ENCODE measurements at regions not wholly inside any gene's neighbourhood (a gene's known extent, or its start where the extent isn't known, plus 50 kb on each side); places are given as distances from the start of the nearest gene placed in this dataset.
"Not testable (repeated sequence)": the region's sequence is repeated elsewhere in the genome, so short reads cannot be mapped to it uniquely, and the experiment has no call there.

- no peak for DNase-seq (ENCODE audit: low read depth in 4 of 4, low spot score in 1 of 4)
These were observed 171.0 kb downstream of the BMP7 start for GRCh38 chr20:57095426-57095825.

GRCh38 chr20:57097245-57097915, 169.1 kb downstream of the BMP7 start:
- DNase-seq (ENCODE audit: low read depth in 4 of 4, low spot score in 1 of 4), result no peak

DNA sequence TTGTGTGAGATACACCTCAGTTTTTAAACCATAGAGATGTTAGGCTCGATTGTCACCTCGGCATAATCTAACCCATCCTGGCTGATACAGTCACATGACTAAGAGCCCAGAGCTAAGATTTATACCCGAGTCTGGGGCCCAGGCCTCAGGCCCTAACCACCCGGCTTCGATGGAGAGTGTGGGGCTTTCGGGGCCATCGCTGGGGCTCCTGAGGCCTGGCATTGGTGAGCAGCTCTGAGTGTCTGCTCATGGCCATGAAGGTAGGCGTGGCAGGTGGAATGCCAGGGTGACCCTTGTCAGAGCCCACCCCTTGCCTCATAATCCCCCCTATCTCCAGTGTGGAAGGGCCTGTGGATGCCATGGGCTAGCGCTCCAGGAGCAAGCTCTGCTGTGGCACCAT, 164.3 kb downstream of the BMP7 start:
- no peak for DNase-seq (ENCODE audit: low read depth in 4 of 4, low spot score in 1 of 4)

GRCh38 chr20:57102566-57102965, 163.9 kb downstream of the BMP7 start:
- DNase-seq (ENCODE audit: low read depth in 4 of 4, low spot score in 1 of 4), result no peak

DNA sequence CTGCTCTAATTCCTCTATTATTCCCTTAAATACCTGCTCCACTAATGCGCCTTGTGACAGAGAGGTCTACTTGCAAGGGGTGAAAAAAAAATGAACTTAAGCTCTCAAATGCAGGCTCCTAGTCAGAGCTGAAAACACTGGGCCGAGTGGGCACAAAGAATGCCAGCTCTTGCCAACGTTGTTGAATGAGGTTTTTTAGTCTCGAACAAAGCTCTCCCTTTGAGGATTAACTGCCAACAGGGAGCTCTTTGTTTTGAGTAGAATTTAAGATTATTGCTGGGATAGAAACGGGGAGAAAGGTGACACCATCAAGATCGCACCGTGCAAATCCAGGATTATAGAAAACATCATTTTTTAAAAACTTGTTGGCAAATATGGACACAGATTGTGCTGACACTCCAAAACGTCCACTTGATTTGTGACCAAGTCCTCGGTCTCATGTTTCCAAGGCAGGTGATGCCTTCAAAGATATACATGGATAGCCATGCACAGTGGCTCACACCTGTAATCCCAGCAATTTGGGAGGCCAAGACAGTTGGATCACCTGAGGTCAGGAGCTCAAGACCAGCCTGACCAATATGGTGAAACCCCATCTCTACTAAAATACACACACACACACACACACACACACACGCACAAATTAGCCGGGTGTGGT, 163.2 kb downstream of the BMP7 start:
- no peak for DNase-seq (ENCODE audit: low read depth in 4 of 4, low spot score in 1 of 4)

DNA sequence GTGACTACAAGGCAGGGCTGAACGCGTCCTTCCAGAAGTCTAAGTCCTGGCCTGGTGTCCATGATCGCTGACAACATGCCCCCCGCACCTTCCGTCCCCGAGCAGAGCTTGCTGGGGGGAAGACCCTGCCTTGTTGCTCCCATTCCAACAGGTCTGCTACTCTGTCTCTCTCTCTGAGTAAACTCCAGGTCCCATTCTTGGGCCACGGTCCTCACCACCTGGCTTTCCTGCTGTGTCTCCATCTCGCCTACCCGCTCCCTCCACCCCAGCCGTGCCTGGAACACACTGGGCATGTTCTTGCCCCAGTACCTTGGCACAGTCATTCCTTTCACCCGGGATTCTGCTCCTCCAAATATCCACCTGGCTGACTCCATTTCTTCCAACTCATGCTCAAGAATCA, 162.3 kb downstream of the BMP7 start:
- no peak for DNase-seq (ENCODE audit: low read depth in 4 of 4, low spot score in 1 of 4)

GRCh38 chr20:57104651-57105204, 161.7 kb downstream of the BMP7 start:
- DNase-seq (ENCODE audit: low read depth in 4 of 4, low spot score in 1 of 4), result no peak

- DNase-seq (ENCODE audit: low read depth in 4 of 4, low spot score in 1 of 4), result no peak
These were observed 160.3 kb downstream of the BMP7 start for GRCh38 chr20:57106030-57106682.

GRCh38 chr20:57106692-57107091, 159.7 kb downstream of the BMP7 start:
- no peak for DNase-seq (ENCODE audit: low read depth in 4 of 4, low spot score in 1 of 4)

- DNase-seq (ENCODE audit: low read depth in 4 of 4, low spot score in 1 of 4), result no peak
These were observed 159.2 kb downstream of the BMP7 start for GRCh38 chr20:57107208-57107607.

GRCh38 chr20:57108218-57108617, 158.2 kb downstream of the BMP7 start:
- no peak for DNase-seq (ENCODE audit: low read depth in 4 of 4, low spot score in 1 of 4)

GRCh38 chr20:57108742-57109570, 157.5 kb downstream of the BMP7 start:
- DNase-seq (ENCODE audit: low read depth in 4 of 4, low spot score in 1 of 4), result no peak

DNA sequence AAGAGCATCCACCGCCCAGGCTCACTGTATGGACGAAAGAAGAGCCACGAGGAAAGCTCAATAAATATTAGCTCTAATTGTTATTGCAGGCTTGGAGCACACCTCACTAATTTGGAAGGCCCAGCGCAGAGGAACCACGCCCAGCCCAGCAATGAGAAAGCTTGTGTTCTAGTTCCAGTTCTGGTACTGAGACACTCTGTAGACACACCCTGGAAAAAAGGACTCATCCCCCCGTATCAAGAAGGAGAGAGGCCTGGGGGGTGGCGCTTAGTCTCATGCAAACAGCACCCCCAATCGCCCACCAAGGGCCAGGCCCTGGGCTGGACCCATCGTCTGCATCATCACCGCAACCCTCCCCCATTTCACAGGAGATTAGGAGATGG, 156.9 kb downstream of the BMP7 start:
- no peak for DNase-seq (ENCODE audit: low read depth in 4 of 4, low spot score in 1 of 4)

GRCh38 chr20:57110121-57111027, 156.1 kb downstream of the BMP7 start:
- not testable (repeated sequence) for DNase-seq (ENCODE audit: low read depth in 4 of 4, low spot score in 1 of 4)

DNA sequence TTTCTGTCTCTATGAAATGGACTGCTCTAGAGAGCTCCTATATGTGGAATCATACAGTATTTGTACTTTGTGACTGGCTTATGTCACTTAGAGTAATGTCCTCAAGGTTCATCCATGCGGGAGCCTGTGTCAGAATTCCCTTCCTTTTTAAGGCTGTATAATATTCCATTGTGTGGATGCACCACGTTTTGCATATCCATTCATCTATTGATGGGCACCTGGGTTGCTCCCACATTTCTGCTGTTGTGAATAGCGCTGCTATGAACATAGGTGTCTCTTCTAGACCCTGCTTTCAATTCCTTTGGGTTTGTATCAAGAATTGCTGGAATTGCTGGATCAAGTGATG, 155.4 kb downstream of the BMP7 start:
- DNase-seq (ENCODE audit: low read depth in 4 of 4, low spot score in 1 of 4), result no peak

GRCh38 chr20:57112448-57112847, 154.0 kb downstream of the BMP7 start:
- no peak for DNase-seq (ENCODE audit: low read depth in 4 of 4, low spot score in 1 of 4)

DNA sequence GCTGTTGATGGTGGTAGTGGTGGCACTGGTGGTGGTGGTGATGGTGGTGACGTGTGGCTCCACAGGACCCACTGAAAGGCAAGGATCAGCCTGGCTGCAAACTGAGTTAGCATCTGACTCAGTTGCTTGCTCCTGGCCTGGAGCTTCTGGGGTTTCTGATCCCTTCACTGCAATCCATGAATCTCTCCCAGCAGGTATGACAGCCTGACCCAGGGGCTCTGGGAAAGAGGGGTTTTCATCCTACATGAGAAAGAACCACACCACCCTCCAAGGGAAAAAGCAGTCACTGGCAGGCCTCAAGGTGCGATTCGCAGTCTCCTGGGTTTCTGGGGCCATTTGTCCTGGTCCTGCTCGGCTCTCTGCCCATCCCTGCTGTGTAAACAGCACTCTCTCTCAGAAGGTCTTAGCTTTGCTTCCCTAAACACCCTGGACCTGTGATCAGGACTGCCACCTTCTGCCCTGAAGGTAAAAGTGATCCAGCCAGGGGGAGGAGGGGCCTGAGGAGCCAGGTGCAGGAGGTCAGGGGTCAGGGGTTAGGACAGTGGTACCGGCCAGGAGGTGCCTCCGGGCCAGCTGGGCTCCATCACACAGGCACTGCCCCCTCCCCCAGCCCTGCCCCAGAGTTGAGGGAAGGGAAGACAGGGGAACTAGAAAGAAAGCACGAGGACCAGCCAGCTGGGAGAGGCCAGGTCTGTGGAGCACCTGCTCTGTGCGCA, 152.0 kb downstream of the BMP7 start:
- DNase-seq (ENCODE audit: low read depth in 4 of 4, low spot score in 1 of 4), result no peak

DNA sequence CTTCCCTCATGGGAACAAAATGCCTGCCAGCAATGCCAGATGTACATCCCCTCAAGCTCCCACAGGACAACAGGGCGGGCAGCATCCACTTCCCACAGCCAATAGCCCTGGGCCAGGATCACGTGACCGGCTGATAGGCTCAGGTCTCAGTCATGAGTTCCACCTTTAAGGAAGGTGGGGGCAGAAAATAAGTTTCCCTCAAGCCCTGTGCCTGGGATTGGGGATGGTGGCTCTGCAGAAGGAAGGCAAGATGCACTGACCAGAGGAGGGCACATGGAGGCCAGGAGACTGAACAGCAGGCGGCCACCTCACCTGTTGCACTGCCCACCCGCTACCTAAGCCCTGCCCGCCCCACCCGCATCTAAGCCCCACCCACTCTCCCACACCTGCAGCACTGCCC, 149.1 kb downstream of the BMP7 start:
- DNase-seq (ENCODE audit: low read depth in 4 of 4, low spot score in 1 of 4), result no peak

GRCh38 chr20:57118107-57118769, 148.2 kb downstream of the BMP7 start:
- DNase-seq (ENCODE audit: low read depth in 4 of 4, low spot score in 1 of 4), result no peak

All from stimulated activated CD4-positive, alpha-beta T cell treated with anti-CD3 and anti-CD28 coated beads, Interleukin-1b, Interleukin-23, amount 100 ng/mL, for 24 hours (primary cell).